HepG2 (cell line): ENCODE measurements at regions not wholly inside any gene's neighbourhood (a gene's known extent, or its start where the extent isn't known, plus 50 kb on each side); places are given as distances from the start of the nearest gene placed in this dataset.

ENCODE experiments used
- IKZF4 ChIP-seq: sonication (generic); formaldehyde crosslinking; IDR thresholded peaks from 2 replicates; pipeline ENCODE4 v1.5.1; 2020; ENCODE audit warnings: borderline replicate concordance, mild to moderate bottlenecking, low read depth, missing genetic modification reagents; ENCODE audit errors: not compliant biosample characterization
- TAF1 ChIP-seq: sonication (generic); formaldehyde crosslinking; IDR thresholded peaks from 2 replicates; pipeline ENCODE4 v1.4.0; 2020; ENCODE audit warnings: missing genetic modification reagents
- TF ChIP-seq, protein P1 (sequence below): sonication (generic); formaldehyde crosslinking; IDR thresholded peaks from 2 replicates; pipeline ENCODE4 v1.8.1; 2023; ENCODE audit warnings: missing genetic modification reagents, inconsistent platforms, borderline replicate concordance
- TF ChIP-seq, protein P2 (sequence below): sonication (generic); formaldehyde crosslinking; IDR thresholded peaks from 2 replicates; pipeline ENCODE4 v1.5.0; 2020; ENCODE audit warnings: mild to moderate bottlenecking, missing genetic modification reagents, moderate library complexity

DNA sequence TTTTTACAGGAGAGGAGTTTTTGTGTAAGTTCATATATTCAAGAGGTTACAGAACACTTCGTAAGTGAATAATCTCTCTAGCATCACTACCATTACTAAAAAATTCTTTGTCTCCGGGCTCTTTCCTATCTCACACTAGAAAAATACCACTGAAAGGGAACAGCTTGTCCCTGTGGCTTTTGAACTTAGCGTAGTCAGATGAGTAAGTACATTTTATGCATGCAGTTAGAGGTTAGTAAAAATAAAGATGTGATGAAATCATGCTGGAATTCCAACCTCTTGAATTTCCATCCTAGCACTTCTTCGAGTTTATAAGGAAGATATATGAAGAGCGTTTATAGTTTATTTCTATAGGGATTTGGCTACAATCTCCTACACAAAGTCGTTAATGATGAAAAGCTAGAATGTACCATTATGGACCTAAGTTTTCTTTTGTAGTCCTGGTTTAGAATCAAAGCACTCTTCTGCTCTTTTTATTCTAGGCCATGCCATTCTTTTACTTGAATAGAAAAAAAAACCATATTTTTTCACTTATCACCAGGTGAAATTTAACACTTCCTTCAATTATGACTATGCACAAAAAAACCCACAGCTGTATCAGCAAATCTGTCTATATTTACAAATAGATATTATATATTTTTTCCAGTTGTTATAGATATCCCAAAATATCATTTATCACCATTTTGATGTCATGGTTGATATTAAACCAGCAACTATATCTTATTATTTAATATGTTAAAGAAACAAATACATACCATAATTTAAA, 139.9 kb upstream of the PCDH9 start:
- TF ChIP-seq, protein P1, sequence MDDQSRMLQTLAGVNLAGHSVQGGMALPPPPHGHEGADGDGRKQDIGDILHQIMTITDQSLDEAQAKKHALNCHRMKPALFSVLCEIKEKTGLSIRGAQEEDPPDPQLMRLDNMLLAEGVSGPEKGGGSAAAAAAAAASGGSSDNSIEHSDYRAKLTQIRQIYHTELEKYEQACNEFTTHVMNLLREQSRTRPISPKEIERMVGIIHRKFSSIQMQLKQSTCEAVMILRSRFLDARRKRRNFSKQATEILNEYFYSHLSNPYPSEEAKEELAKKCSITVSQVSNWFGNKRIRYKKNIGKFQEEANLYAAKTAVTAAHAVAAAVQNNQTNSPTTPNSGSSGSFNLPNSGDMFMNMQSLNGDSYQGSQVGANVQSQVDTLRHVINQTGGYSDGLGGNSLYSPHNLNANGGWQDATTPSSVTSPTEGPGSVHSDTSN (CRISPR knock-in tag), result no peak
- no peak for TF ChIP-seq TAF1
- TF ChIP-seq, protein P2, sequence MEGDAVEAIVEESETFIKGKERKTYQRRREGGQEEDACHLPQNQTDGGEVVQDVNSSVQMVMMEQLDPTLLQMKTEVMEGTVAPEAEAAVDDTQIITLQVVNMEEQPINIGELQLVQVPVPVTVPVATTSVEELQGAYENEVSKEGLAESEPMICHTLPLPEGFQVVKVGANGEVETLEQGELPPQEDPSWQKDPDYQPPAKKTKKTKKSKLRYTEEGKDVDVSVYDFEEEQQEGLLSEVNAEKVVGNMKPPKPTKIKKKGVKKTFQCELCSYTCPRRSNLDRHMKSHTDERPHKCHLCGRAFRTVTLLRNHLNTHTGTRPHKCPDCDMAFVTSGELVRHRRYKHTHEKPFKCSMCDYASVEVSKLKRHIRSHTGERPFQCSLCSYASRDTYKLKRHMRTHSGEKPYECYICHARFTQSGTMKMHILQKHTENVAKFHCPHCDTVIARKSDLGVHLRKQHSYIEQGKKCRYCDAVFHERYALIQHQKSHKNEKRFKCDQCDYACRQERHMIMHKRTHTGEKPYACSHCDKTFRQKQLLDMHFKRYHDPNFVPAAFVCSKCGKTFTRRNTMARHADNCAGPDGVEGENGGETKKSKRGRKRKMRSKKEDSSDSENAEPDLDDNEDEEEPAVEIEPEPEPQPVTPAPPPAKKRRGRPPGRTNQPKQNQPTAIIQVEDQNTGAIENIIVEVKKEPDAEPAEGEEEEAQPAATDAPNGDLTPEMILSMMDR (CRISPR knock-in tag), result no peak
- TF ChIP-seq IKZF4 (CRISPR knock-in tag), result no peak
